A673 (cell line): ENCODE measurements at regions not wholly inside any gene's neighbourhood (a gene's known extent, or its start where the extent isn't known, plus 50 kb on each side); places are given as distances from the start of the nearest gene placed in this dataset.

Experiments
- EZH2 ChIP-seq: fragments of 200-600 bp; sonication (generic); IDR thresholded peaks from 2 replicates; pipeline ENCODE4 v1.6.1; 2017; ENCODE audit warnings: borderline replicate concordance, low read depth, mild to moderate bottlenecking, mixed read lengths, antibody characterized with exemption, low read length; ENCODE audit not compliant: poor library complexity, severe bottlenecking
- TF ChIP-seq, protein P1 (sequence below): fragments of 300-800, 200-600 bp; sonication (generic); conservative IDR thresholded peaks from 2 replicates; pipeline ENCODE4 v1.5.1; 2017; ENCODE audit warnings: low read depth, mild to moderate bottlenecking, antibody characterized with exemption, low read length, moderate library complexity, mixed read lengths

- no peak for TF ChIP-seq EZH2
- TF ChIP-seq, protein P1, sequence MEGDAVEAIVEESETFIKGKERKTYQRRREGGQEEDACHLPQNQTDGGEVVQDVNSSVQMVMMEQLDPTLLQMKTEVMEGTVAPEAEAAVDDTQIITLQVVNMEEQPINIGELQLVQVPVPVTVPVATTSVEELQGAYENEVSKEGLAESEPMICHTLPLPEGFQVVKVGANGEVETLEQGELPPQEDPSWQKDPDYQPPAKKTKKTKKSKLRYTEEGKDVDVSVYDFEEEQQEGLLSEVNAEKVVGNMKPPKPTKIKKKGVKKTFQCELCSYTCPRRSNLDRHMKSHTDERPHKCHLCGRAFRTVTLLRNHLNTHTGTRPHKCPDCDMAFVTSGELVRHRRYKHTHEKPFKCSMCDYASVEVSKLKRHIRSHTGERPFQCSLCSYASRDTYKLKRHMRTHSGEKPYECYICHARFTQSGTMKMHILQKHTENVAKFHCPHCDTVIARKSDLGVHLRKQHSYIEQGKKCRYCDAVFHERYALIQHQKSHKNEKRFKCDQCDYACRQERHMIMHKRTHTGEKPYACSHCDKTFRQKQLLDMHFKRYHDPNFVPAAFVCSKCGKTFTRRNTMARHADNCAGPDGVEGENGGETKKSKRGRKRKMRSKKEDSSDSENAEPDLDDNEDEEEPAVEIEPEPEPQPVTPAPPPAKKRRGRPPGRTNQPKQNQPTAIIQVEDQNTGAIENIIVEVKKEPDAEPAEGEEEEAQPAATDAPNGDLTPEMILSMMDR = no peak
These were observed 436.1 kb downstream of the ANKRD50 start for GRCh38 chr4:124276461-124276860.
